Activated effector memory CD4-positive, alpha-beta T cell treated with Interleukin-2 at 50 U/mL for 16 hours (primary cell): ENCODE measurements at regions not wholly inside any gene's neighbourhood (a gene's known extent, or its start where the extent isn't known, plus 50 kb on each side); places are given as distances from the start of the nearest gene placed in this dataset.

Experiments used
- DNase-seq: peaks from one replicate; pipeline ENCODE4 v3.0.0-alpha.2; 2020

DNA sequence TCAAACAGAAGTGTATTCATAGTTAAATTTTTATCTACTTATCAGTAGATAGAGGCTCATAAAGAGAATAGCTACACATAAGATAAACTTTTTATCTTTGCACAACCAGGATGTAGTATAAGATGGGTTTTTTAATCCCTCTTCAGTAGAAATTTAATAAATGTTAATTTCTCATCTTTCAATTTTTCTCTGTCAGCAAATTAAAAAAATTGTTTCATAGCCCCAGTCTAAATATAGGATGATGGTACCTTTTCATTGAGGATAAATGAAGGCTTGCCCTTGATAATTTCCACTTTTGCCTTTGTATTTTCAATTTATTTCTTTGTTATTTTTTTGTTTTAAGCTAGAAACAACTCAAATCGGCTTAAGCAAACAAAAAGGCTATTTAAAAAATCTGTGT lies 251.2 kb upstream of the NOX3 start:
- DNase-seq = no peak

DNA sequence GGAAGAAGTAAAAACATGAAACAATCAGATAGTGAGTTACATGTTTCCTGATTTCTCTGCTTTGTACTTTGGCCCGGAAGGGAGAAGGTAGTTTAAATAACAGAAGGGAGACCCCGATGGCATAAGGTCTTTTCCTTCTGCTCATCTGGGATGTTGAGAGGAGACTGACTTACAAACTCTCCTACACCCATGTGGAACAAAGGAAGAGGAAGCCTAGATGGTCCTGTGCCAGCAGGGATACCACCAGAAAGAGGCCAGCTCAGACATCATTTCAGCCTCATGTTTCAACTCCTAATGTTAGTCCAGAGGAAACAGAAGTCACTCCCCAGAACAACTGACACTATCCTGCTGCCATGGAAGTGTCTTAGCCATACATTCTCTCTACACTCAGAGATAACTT lies 250.7 kb upstream of the NOX3 start:
- no peak for DNase-seq

DNA sequence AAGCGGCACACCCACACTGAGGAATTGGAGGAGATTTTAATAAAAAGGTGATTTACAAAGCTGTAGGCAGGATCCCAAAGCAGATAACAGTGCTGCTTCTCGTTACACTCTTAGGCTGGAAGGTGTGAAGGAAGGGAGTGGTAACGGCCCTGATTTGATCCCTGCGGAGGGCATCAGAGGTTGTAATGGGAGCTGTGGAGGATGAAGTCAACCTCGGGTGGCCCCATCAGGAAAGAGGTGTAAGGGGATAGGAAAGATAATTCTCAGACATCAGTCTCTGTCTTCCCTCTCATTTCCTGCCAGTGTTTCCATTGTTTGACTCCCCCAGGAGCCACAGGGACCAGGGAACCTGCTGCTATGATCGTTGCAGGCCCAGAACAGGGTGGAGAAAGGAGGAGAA lies 245.7 kb upstream of the NOX3 start:
- DNase-seq = no peak

DNA sequence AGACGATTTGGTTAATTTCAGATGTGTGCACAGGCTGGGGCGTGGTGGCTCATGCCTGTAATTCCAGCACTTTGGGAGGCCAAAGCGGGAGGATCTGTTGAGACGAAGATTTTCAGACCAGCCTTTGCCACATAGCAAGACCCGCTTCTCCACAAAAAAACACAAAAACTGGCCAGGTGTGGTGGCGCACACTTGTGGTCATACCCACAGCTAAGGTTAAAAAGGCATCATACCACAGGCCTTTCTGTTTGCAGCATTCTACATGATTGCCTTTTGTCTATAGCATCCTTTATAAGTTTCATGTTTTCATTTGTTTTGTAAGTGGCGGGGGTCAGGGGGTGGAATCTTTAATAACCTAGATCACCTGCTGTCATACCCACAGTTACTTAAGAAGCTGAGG lies 239.9 kb upstream of the NOX3 start:
- no peak for DNase-seq

DNA sequence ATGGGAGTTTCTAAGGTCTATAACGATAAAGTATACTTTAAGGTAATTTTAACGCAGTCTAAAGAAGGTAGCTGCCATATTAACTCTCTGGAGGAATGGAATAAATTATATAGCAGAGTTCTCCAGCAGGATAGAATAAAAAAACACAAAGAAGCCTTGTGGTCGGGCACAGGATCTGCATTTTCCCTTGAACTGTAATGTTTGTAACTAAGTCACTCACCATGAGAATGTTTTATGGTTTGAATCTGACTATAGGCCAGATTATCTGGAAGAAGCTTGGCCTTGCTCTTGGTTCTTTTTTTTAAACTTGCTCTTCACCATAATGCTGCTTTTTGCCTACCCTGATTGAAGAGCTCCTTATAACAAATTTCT lies 238.8 kb upstream of the NOX3 start:
- no peak for DNase-seq

DNA sequence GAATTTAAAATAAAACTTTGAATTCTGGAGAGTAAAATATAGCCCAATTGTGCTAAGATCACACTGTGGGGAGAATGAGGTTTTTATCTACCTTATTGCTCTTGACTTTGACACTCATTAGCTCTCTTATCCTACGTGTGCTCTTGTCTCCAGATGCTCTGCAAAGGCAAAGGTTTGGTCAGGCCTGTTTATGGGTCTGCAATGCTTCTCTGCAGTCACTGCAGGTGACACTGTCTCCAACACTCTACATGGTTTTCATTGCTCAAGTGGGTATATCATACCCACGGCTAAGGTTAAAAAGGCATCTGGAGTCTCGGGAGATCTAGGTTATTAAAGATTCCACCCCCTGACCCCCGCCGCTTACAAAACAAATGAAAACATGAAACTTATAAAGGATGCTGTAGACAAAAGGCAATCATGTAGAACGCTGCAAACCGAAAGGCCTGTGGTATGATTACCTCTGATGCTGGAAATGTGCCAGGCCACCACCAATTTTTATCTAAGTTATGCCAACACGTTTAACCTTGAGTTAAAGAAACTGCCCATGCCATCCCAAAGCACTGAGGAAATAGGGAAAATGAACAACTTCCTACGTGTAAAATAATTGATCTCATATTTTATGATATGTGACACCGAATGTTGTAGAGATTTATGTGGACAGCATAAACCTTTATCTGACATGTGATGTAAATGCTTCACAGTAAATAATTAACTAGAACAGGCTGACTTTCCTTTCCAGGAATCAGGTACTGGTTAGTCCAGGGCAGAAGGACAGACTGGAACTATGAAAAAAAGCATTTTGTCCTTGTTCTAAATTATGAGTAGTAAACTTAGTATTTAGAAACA lies 238.2 kb upstream of the NOX3 start:
- no peak for DNase-seq

DNA sequence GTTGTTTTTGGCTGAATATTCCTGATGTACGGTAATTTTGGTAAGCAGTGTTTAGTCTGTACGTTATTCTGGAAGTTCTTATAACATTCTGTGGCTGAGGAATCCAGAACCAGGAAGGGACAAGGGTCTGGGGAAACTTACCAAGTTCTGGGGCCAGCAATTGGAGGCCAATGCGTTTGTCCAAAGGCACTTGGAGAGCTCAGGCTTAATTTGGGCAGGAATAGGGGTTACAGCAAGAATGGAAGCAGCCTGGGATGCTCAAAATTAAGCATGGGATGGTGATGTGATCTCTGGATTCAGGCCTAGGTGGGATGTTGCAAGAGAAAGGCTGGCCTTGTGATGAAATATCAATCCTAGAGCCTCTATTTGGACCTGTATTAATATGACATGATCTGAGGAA lies 235.2 kb upstream of the NOX3 start:
- no peak for DNase-seq

DNA sequence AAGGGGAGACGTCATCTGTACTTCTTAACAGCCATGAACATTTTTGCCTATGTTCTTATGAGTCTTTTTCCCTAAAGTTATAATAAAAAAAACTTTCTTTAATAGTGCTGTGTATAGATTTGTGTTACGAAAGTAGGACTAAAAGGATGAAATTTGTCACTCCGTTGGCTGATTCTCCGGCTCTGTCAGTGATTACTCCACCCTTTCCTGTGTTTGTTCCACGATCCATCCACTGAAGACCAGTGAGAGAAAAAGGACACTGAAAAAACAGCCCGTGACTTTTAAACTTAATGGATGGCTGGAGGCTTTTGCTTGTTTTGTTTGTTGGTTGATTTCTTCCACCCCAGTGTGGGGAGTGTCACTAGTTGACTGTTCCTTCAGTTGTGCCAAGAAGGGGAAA lies 232.0 kb upstream of the NOX3 start:
- DNase-seq = no peak

DNA sequence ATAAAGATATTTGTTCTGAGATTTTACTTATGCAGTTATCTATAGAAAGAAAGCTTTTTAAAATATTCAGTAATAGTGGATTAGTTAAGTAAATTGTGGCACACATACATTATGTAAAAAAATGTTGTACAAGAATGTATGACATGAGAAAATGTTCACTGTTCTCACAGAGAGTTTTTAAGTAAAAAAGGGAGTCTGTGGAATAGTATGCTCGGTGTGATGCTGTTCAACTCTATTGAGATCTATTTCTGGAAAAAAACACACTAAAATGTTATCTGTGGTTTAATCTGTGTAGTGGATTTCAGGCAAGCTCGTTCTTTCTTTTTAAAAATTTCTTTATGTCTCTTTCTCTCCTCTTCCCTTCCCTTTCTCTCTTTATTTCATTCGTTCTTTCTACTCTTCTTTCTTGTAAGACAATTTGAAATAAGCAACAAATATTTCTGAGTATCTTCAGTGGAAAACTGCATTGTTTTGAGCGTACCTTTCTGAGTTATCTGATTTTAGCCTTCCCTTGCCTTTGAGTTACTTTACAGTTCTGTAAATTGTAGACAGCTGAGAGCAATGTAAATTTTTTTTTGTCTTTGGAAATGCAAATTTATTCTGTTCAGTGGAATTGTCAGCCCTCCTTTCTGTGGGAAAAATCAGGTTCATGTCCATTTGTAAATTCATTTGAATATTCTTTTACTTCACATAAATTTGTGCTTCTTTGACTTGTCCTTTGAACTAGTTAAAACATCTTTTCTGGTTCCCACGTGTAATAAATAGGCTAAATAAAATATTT lies 229.0 kb upstream of the NOX3 start:
- DNase-seq = no peak

DNA sequence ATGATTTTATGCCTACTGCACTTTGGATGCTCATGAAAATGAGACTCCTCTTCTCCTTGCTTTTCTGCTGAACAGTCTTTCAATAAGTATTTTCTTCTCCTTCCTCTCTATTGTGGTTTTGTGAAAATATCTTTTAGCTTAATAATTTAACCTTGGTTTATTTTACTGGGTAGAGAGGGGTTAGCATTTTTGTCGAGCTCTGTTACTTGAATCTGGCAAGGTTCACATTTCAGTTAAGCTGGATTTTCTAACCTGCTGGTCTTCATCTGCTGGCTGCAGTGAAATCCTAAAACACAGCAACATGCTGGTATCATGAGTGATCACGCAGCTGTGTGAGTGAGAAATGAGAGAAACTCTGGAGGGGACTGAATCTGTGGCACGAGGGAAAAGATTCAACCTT lies 222.7 kb upstream of the NOX3 start:
- no peak for DNase-seq

DNA sequence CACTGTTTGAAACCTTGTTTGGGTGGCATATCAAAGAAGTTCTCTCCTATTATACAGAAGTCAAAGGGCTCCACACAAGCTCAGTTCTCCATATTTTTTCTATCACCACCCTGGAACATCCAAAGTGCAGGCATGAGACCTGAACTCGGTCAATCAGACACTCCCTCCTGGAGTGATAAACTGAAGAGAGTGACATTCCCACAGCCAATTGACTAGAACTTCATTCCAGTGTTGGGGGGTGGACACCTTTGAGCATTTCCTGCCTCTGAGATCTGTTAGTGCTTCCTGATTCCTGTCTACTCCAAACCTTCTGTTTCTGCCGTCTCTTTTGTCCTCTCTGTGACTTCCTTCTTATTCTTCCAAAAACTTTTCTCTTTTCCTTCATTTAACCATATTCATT lies 220.7 kb upstream of the NOX3 start:
- no peak for DNase-seq

DNA sequence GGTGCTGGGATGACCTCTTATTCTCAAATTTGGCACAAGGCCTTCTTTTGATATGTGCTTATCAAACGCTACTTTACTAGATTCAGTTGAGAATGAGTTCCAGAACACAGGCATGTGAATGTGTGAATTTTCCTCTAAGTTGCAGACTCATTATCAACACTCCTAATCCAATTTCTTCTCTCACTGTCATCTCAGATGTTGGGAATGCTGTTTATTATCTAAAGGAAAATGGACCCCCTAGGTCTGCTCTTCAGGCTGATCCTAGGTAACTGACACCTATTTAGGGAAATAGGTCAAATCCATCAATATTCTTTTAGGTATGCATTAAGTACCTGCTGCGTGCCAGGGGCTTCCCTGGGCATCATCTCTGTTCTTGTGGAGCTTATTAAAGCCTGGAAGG lies 215.0 kb upstream of the NOX3 start:
- DNase-seq = no peak

DNA sequence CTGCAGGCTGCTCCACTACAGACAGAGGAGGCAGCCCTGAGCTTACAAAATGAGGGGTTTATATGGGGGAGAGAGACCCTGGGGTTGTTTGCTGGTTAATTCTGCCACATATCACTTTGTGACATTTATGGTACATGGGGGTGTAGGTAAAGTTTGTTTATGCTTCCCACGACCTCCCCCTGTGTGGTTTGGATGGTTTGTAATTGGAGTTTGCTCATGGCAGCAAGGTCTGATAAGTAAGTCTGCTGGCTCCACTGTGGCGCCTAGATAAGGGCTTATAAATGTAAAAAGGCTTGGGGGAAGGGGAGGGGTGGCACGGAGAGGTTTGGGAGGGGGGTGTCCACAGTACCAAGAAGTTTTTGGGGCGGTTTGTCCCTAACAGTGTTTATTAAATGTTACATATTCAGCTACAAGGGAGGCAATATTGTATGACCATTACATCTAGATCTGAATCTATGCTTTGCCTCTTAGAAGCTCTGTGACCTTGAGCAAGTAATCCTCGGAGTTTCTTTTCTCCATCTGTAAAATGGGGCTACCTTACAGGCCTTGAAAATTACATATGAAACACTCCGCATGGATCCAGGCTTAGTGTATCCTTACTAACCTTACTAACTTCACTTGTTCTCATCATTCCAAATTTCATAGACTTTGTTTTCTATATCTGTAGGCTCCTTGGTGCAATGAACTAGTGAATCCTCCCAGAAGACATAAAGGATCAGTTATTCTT lies 204.8 kb upstream of the NOX3 start:
- DNase-seq = no peak

DNA sequence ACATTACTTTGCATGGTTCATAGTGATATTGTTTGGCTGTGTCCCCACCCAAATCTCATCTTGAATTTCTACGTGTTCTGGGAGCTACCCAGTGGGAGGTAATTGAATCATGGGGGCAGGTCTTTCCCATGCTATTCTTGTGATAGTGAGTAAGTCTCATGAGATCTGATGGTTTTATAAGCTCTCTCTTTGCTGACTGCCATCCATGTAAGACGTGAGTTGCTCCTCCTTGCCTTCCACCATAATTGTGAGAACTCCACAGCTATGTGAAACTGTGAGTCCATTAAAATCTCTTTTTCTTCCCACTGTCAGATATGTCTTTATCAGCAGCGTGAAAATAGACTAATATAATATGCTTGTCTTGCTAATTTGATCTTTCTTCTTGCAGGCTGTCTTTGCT lies 200.4 kb upstream of the NOX3 start:
- no peak for DNase-seq

DNA sequence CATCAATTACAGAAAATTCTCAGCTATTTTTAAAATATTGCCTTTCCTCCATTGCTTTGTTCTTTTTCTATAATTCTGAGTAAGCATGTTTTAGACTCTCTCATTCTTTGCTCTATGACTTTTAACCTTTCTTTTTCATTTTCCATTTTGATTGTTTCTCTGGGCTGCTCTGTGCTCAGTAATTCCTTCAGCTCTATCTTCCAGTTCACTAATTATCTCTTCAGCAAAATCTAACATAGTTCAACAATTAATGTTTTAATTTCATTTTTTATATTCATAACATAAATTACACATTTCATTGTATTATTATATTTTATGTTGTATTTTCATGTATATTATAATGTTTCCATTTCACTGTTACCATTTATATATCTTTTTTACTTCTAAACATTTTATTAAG lies 198.8 kb upstream of the NOX3 start:
- no peak for DNase-seq

DNA sequence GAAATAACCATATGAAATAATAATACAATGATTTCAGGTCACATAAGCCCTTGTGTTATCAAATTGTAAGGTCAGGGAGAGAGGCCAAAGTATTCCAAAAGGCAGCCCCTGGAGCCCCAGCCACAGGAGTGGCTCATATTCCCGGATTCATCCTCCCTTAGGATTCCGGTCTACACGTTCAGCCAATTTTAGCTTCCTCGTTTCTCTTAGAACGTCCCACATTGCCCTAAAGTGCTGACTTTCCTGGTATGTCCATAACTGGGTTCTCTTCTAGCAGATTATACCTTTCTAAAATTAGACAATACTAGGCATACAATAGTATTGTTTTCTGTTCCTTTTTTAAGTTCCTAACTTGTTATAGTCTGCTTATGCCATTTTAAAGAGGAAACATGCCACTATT lies 192.7 kb upstream of the NOX3 start:
- no peak for DNase-seq

DNA sequence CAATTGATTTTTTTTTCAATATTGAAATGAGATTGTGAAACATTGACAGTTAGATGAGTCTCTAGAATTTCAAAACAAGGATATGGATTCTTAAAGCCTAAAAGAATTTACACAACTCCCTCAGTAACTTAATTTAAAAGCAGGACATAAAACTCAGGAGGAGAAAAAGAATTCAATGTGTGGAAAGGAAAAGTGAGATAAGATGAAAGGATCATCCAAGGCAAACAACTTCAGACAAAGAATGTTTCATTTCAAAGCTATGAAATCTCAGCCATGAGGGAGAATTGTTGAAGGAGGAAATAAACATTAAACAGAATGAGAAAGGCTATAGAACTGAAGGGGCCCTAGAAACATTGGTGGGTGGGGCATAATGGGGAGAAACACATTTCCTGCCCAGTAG lies 191.7 kb upstream of the NOX3 start:
- DNase-seq = no peak

DNA sequence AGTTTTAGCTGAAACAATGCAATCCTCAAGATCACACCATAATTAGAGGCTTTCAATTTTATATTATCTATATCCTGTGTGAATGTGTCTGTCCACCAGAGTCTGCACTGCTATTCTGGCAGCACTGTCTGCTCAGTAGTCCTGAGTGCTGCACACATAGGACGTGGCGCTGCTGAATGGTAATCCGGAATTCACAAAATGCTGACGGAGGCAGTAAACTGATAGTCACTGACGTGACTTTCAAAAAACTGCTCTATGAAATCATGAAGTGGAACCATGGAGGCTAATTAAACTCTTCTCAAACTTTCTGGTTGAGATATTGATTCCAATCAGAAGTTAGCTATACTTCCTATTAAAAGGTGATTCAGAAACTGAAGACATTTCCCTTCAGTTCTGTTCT lies 190.8 kb upstream of the NOX3 start:
- no peak for DNase-seq

DNA sequence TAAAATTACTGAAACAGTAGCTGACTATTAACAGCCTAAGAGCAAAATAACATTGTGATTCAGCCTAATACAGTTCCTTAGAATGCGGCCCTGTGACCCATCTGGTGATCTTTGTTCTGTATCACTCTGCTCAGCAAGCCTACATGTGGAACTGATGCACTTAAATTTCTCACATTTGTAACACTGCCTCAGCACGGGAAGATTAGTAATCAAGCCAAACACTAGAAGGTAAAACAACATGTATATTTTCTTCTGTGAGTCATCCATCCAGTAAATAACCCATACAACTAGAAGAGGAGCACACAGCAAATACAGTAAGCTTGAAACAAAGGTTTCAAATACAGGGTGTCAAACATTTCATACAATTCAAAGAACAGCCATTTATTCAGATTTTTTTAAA lies 189.7 kb upstream of the NOX3 start:
- DNase-seq = no peak

DNA sequence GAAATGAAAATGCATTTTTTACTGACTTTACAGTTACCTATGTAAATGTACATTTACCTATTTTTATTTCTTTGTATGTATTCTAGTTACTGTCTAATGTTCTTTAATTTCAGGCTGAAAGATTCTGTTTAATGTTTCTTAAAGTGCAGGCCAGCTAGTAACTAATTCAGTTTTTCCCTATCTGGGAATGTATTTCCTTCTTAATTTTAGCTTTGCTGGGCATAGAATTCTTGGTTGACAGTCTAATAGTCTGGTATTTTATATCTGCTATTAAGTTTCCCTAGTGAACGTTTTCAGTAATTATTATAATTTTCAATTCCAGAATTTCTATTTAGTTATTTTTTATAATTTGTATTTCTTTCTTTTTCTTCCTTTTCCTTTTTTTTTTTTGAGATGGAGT lies 186.0 kb upstream of the NOX3 start:
- no peak for DNase-seq

DNA sequence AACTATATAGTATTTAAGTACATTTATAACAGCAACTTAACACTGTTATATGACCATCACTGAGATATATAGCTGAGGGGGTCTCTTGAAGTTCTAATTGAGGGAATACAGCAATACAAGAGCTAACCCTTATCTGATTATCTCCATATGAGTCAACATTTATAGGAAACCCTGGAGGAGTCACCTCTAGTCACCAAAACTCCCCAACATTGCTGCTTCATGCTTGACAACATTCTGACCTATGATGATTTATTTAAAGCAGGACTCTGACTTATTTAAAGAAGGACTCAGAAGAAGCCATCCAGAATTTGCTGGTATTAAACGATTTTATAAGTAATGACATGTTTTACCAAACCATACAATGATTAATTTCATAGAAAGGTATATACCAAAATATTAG lies 182.6 kb upstream of the NOX3 start:
- DNase-seq = no peak

DNA sequence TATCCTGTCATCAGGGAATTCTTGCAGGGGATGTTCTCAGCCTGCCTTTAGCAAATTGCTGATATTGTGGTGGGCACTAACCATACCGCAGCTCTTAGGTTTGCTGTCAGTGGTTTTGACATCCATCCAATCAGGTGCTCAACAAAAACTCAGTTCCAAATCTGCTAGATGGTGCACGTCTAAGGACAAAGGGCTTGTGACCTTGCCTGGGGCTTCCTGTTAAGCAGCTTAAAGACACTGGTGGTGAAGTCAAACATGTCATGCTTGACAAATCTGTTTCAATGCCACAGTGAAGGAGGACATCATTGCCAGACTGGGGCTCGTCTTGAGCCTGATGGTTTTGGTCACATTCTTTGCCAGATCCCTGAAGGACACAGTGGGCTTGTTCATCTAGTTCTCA lies 179.8 kb upstream of the NOX3 start:
- DNase-seq = no peak

DNA sequence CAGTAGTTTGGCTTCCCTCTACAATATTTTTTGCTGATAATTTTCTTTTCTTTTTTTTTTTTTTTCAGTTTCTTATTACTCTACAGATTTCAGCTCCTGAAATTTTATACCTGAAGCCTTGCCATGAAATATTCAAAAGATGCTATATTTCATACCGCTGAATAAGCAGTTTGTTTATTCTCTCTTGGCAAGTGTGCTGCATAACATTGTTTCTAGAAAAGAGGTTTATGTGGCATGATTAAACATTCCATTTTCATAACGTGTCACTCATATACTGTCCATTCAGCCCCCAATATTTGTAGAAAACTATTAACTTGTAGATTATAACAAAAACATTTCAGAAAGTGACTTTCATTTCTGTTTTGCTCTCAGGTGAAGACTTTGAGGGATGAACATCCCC lies 174.4 kb upstream of the NOX3 start:
- DNase-seq = no peak

DNA sequence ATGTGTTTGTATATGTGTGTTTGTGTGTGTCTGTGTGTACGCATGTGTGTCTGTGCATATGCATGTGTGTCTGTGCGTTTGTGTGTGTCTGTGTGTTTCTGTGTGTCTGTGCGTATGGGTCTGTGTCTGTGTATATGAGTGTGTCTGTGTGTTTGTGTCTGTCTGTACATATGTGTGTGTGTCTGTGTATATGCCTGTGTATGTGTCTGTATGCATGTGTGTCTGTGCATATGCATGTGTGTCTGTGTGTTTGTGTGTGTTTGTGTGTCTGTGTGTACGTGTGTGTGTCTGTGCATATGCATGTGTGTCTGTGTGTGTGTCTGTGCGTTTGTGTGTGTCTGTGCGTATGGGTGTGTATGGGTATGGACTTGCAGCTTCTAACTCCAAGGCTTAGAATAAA lies 174.0 kb upstream of the NOX3 start:
- DNase-seq = no peak
